Skeletal muscle satellite cell (primary cell): ENCODE measurements at regions not wholly inside any gene's neighbourhood (a gene's known extent, or its start where the extent isn't known, plus 50 kb on each side); places are given as distances from the start of the nearest gene placed in this dataset.

Experiments used
- H3K27me3 ChIP-seq: 2 replicates; pipeline ENCODE4 v1.7.0; 2013; ENCODE audit warnings: low read length; ENCODE audit not compliant: control insufficient read depth, insufficient read depth
- H3K36me3 ChIP-seq: 2 replicates; pipeline ENCODE4 v1.7.0; 2013; ENCODE audit warnings: mild to moderate bottlenecking, control low read depth, low read length; ENCODE audit not compliant: insufficient read depth
- H3K4me1 ChIP-seq: 2 replicates; pipeline ENCODE4 v1.7.0; 2013; ENCODE audit warnings: low read length; ENCODE audit not compliant: control insufficient read depth, insufficient read depth
- H3K4me2 ChIP-seq: 2 replicates; pipeline ENCODE4 v1.7.0; 2013; ENCODE audit warnings: mild to moderate bottlenecking, low read length
- H3K4me3 ChIP-seq: 2 replicates; pipeline ENCODE4 v1.7.0; 2013; ENCODE audit warnings: low read length
- H3K9ac ChIP-seq: 2 replicates; pipeline ENCODE4 v1.7.0; 2013; ENCODE audit warnings: mild to moderate bottlenecking, low read depth, low read length, moderate library complexity
- H3K9me3 ChIP-seq: replicated peaks from 2 replicates; pipeline ENCODE4 v1.7.0; 2013; ENCODE audit warnings: mild to moderate bottlenecking, control low read depth, low read length

GRCh38 chrX:69082753-69083150 lies 82.5 kb downstream of the PJA1 start:
- Histone ChIP-seq H3K9me3 (no peaks in the 10 kb centered on the region), H3K4me2 (no peak overlapping the region), H3K36me3 (no peaks in the 10 kb centered on the region), H3K27me3 (peaks cover 16% of the 10 kb centered on the region), H3K9ac (no peak overlapping the region), H3K4me1 (no peaks in the 10 kb centered on the region), H3K4me3 (no peak overlapping the region)

- Histone ChIP-seq H3K27me3 (peaks cover 12% of the 10 kb centered on the region), H3K4me3 (no peak overlapping the region), H3K36me3 (no peaks in the 10 kb centered on the region), H3K4me1 (no peaks in the 10 kb centered on the region), H3K9me3 (no peaks in the 10 kb centered on the region), H3K4me2 (no peak overlapping the region), H3K9ac (no peak overlapping the region)
Measured at GRCh38 chrX:69082055-69082752, 83.0 kb downstream of the PJA1 start.

- Histone ChIP-seq H3K4me1 (no peaks in the 10 kb centered on the region), H3K4me2 (no peak overlapping the region), H3K9me3 (no peaks in the 10 kb centered on the region), H3K9ac (no peak overlapping the region), H3K4me3 (no peak overlapping the region), H3K27me3 (peaks cover 6% of the 10 kb centered on the region), H3K36me3 (no peaks in the 10 kb centered on the region)
Measured at GRCh38 chrX:69080855-69081465, 84.3 kb downstream of the PJA1 start.

DNA sequence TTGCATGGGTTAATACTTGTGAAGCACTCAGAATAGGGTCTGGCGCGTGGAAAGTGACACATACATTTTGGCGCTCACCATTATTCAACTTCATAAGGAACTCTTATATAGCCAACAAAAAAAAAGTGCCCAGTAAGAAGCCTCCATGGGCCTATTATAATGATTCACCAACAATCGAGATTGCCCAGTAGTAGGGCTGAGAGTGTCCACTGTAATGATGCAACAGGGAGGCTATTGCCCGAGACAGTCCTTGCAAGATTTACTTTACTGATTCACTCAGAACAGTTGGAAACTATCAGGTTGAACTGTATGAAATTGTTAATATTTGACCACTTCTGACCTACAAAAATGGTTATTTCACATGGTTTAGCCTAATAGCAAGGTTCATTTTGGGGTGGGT lies 86.0 kb downstream of the PJA1 start:
- Histone ChIP-seq H3K9me3 (no peaks in the 10 kb centered on the region), H3K36me3 (no peaks in the 10 kb centered on the region), H3K4me3 (no peak overlapping the region), H3K4me2 (no peak overlapping the region), H3K4me1 (no peaks in the 10 kb centered on the region), H3K27me3 (peaks cover 7% of the 10 kb centered on the region), H3K9ac (no peak overlapping the region)

GRCh38 chrX:69077895-69078455 lies 87.3 kb downstream of the PJA1 start:
- H3K27me3 ChIP-seq, result peaks cover 14% of the 10 kb centered on the region
- H3K4me2 ChIP-seq, result no peak overlapping the region
- H3K9me3 ChIP-seq, result no peaks in the 10 kb centered on the region
- H3K4me3 ChIP-seq, result no peak overlapping the region
- H3K4me1 ChIP-seq, result no peaks in the 10 kb centered on the region
- H3K36me3 ChIP-seq, result no peaks in the 10 kb centered on the region
- no peak overlapping the region for H3K9ac ChIP-seq

- H3K36me3 ChIP-seq, result no peaks in the 10 kb centered on the region
- H3K9me3 ChIP-seq, result no peaks in the 10 kb centered on the region
- no peak overlapping the region for H3K9ac ChIP-seq
- H3K4me2 ChIP-seq, result no peak overlapping the region
- H3K27me3 ChIP-seq, result peaks cover 14% of the 10 kb centered on the region
- no peaks in the 10 kb centered on the region for H3K4me1 ChIP-seq
- no peak overlapping the region for H3K4me3 ChIP-seq
Measured at GRCh38 chrX:69076088-69076487, 89.2 kb downstream of the PJA1 start.

- Histone ChIP-seq H3K4me3 (no peak overlapping the region), H3K27me3 (peaks cover 14% of the 10 kb centered on the region), H3K4me2 (no peak overlapping the region), H3K9ac (no peak overlapping the region), H3K36me3 (no peaks in the 10 kb centered on the region), H3K9me3 (no peaks in the 10 kb centered on the region), H3K4me1 (no peaks in the 10 kb centered on the region)
Measured at GRCh38 chrX:69074726-69075125, 90.5 kb downstream of the PJA1 start.

- Histone ChIP-seq H3K36me3 (no peaks in the 10 kb centered on the region), H3K4me3 (no peak overlapping the region), H3K9me3 (no peaks in the 10 kb centered on the region), H3K4me2 (no peak overlapping the region), H3K9ac (no peak overlapping the region), H3K27me3 (peaks cover 12% of the 10 kb centered on the region), H3K4me1 (no peaks in the 10 kb centered on the region)
Measured at GRCh38 chrX:69073721-69074120, 91.5 kb downstream of the PJA1 start.

DNA sequence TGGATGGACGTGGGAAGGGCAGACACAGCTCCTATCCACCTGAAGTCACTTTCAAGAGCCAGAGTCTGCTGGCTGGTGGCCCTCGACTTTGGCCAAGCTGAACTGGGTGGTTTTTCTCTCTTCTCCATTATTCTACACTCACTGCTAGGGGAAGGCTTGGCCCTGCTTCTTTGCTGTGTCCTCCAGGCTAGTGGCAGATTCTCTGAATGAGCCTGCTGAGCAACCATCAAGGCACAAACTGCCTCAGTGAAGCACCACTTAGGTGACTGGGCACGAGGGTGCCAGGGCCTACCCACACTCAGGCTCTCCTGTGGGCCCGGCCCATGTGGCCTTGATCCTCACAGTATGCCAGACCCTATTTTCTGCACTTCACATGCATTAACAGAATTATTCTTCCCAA lies 92.0 kb downstream of the PJA1 start:
- Histone ChIP-seq H3K9ac (no peak overlapping the region), H3K27me3 (peaks cover 14% of the 10 kb centered on the region), H3K36me3 (no peaks in the 10 kb centered on the region), H3K4me2 (no peak overlapping the region), H3K4me1 (no peaks in the 10 kb centered on the region), H3K4me3 (no peak overlapping the region), H3K9me3 (no peaks in the 10 kb centered on the region)

- H3K9ac ChIP-seq, result no peak overlapping the region
- H3K4me1 ChIP-seq, result no peaks in the 10 kb centered on the region
- no peaks in the 10 kb centered on the region for H3K9me3 ChIP-seq
- H3K4me3 ChIP-seq, result no peak overlapping the region
- no peaks in the 10 kb centered on the region for H3K36me3 ChIP-seq
- H3K4me2 ChIP-seq, result no peak overlapping the region
- peaks cover 14% of the 10 kb centered on the region for H3K27me3 ChIP-seq
Measured at GRCh38 chrX:69072486-69073006, 92.7 kb downstream of the PJA1 start.

DNA sequence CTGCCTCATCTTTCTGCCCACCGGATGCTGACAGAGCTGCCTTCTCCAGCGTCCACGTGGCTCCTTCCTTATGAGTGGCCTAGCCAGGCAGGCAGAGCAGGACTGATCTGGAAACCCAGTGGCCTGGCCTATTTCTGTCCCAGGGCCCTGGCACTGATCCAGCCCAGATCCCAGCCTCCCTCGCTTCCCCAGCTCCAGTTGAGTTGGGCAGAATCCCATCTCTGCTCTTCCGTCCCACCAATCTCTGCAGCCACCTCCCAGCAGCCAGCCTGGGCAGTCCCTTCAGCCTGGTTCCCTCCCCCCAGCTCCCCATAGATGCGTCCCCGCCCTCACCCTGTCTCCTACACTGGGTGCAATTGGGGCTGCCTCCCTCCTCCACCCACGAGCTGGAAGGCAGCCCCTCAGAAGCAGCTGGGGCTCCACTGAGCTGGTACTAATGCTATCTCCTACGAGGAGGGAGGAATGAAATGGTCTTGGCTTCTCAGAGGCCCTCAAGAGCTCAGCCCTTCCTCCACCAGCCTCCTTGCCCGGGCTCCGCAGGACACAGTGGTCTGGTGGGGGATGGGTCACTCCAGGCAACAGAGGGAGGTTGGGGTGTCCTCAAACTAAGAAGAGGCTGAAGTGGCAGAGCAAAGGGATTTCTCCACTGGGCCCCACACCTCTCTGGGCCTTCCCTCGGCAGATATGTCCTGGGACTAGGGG lies 94.2 kb downstream of the PJA1 start:
- Histone ChIP-seq H3K4me3 (no peak overlapping the region), H3K4me2 (no peak overlapping the region), H3K4me1 (no peaks in the 10 kb centered on the region), H3K9ac (no peak overlapping the region), H3K9me3 (no peaks in the 10 kb centered on the region), H3K36me3 (no peaks in the 10 kb centered on the region), H3K27me3 (peaks cover 14% of the 10 kb centered on the region)
